ENCODE measurements at regions not wholly inside any gene's neighbourhood (a gene's known extent, or its start where the extent isn't known, plus 50 kb on each side); places are given as distances from the start of the nearest gene placed in this dataset.

GRCh38 chr2:236348279-236348678 is 84.1 kb upstream of the ASB18 start:
- TF ChIP-seq CTCF (IDR thresholded peaks at IDR 0.05) (no peak), POLR2A (IDR thresholded peaks at IDR 0.05) (no peak), POLR2AphosphoS5 (IDR thresholded peaks at IDR 0.05) (no peak)
